HG02610 (cell line): ENCODE measurements at regions not wholly inside any gene's neighbourhood (a gene's known extent, or its start where the extent isn't known, plus 50 kb on each side); places are given as distances from the start of the nearest gene placed in this dataset.
"Not testable (repeated sequence)": the region's sequence is repeated elsewhere in the genome, so short reads cannot be mapped to it uniquely, and the experiment has no call there.

Source experiments
- ATAC-seq: cut with Tn5 transposase; IDR thresholded peaks from one replicate; pipeline ENCODE4 v1.9.1; 2021; ENCODE audit warnings: mild to moderate bottlenecking, moderate library complexity; ENCODE audit not compliant: unreplicated experiment

- not testable (repeated sequence) for ATAC-seq
Observed at GRCh38 chr7:136264304-136264703, 287.1 kb upstream of the MTPN start.

GRCh38 chr7:136263112-136263860 lies 286.1 kb upstream of the MTPN start:
- not testable (repeated sequence) for ATAC-seq

- not testable (repeated sequence) for ATAC-seq
Observed at GRCh38 chr7:136260591-136260990, 283.4 kb upstream of the MTPN start.

- ATAC-seq = no peak
Observed at GRCh38 chr7:136259074-136259473, 281.9 kb upstream of the MTPN start.

- ATAC-seq = no peak
Observed at GRCh38 chr7:136256491-136256890, 279.3 kb upstream of the MTPN start.

- no peak for ATAC-seq
Observed at GRCh38 chr7:136254148-136254547, 277.0 kb upstream of the MTPN start.

GRCh38 chr7:136251826-136252225 lies 274.7 kb upstream of the MTPN start:
- no peak for ATAC-seq

GRCh38 chr7:136247211-136247610 lies 270.1 kb upstream of the MTPN start:
- ATAC-seq = no peak

GRCh38 chr7:136245327-136246004 lies 268.3 kb upstream of the MTPN start:
- no peak for ATAC-seq

GRCh38 chr7:136234040-136234439 lies 256.9 kb upstream of the MTPN start:
- no peak for ATAC-seq

GRCh38 chr7:136230210-136230609 lies 253.1 kb upstream of the MTPN start:
- peak; percentile 45 for ATAC-seq

- no peak for ATAC-seq
Observed at GRCh38 chr7:136229790-136230189, 252.6 kb upstream of the MTPN start.

GRCh38 chr7:136228171-136228570 lies 251.0 kb upstream of the MTPN start:
- no peak for ATAC-seq

- ATAC-seq = no peak
Observed at GRCh38 chr7:136214356-136214755, 237.2 kb upstream of the MTPN start.

GRCh38 chr7:136213012-136213411 lies 235.9 kb upstream of the MTPN start:
- no peak for ATAC-seq

- no peak for ATAC-seq
Observed at GRCh38 chr7:136210664-136211063, 233.5 kb upstream of the MTPN start.

GRCh38 chr7:136210079-136210478 lies 232.9 kb upstream of the MTPN start:
- ATAC-seq = no peak

GRCh38 chr7:136205956-136206355 lies 228.8 kb upstream of the MTPN start:
- ATAC-seq = no peak

- no peak for ATAC-seq
Observed at GRCh38 chr7:136198168-136198567, 221.0 kb upstream of the MTPN start.

GRCh38 chr7:136194878-136195277 lies 217.7 kb upstream of the MTPN start:
- ATAC-seq = peak; percentile 80

- ATAC-seq = no peak
Observed at GRCh38 chr7:136193940-136194339, 216.8 kb upstream of the MTPN start.

- ATAC-seq = no peak
Observed at GRCh38 chr7:136189506-136189998, 212.4 kb upstream of the MTPN start.
